ENCODE measurements at regions not wholly inside any gene's neighbourhood (a gene's known extent, or its start where the extent isn't known, plus 50 kb on each side); places are given as distances from the start of the nearest gene placed in this dataset.

DNA sequence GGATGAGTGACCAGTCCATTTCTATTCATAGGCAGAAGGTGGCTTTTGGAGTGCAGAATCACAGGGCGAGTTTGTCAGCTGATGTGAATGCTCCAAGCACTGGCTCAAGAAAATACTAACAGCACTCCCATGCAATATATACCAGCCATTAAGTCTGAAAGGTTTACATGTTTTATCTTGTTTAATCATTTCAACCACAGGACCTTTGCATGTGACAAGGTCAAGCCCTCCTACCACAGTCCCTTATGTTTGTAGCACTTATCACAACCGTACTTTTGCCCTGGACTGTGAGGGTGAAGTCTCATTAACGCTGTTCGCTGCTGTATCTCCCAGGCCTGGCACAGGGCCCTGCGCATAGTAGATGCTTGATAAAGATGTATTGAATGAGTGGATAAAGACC is 99.3 kb upstream of the PMEPA1 start:
- Histone ChIP-seq H3K36me3 (ENCODE audit: insufficient read depth, low read length) (no peaks in the 10 kb centered on the region), H3F3A (ENCODE audit: insufficient read depth, low read length) (no peaks in the 10 kb centered on the region), H3K79me2 (ENCODE audit: insufficient read depth, low read length) (no peaks in the 10 kb centered on the region), H3K9me2 (ENCODE audit: low read depth, low read length) (no peaks in the 10 kb centered on the region), H3K4me3 (ENCODE audit: low read depth, low read length, poor library complexity, severe bottlenecking) (no peak overlapping the region), H3K9me3 (ENCODE audit: low read length) (no peaks in the 10 kb centered on the region), H4K20me1 (ENCODE audit: insufficient read depth, low read length) (no peaks in the 10 kb centered on the region), H3K4me1 (ENCODE audit: insufficient read depth, low read length, severe bottlenecking) (no peaks in the 10 kb centered on the region), H3K4me2 (ENCODE audit: low read length) (no peak overlapping the region), H3K27me3 (ENCODE audit: insufficient read depth, low read length) (no peaks in the 10 kb centered on the region), H2AFZ (ENCODE audit: low read length) (no peak overlapping the region), H3K9ac (ENCODE audit: low read length) (no peak overlapping the region), H3K27ac (ENCODE audit: low read depth, low read length, poor library complexity, severe bottlenecking) (no peak overlapping the region)
- TF ChIP-seq, protein P1, sequence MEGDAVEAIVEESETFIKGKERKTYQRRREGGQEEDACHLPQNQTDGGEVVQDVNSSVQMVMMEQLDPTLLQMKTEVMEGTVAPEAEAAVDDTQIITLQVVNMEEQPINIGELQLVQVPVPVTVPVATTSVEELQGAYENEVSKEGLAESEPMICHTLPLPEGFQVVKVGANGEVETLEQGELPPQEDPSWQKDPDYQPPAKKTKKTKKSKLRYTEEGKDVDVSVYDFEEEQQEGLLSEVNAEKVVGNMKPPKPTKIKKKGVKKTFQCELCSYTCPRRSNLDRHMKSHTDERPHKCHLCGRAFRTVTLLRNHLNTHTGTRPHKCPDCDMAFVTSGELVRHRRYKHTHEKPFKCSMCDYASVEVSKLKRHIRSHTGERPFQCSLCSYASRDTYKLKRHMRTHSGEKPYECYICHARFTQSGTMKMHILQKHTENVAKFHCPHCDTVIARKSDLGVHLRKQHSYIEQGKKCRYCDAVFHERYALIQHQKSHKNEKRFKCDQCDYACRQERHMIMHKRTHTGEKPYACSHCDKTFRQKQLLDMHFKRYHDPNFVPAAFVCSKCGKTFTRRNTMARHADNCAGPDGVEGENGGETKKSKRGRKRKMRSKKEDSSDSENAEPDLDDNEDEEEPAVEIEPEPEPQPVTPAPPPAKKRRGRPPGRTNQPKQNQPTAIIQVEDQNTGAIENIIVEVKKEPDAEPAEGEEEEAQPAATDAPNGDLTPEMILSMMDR (IDR thresholded peaks at IDR 0.05; ENCODE audit: low read length), result no peak
- no peak for TF ChIP-seq EZH2 (IDR thresholded peaks at IDR 0.05; ENCODE audit: borderline replicate concordance, low read length)

DNA sequence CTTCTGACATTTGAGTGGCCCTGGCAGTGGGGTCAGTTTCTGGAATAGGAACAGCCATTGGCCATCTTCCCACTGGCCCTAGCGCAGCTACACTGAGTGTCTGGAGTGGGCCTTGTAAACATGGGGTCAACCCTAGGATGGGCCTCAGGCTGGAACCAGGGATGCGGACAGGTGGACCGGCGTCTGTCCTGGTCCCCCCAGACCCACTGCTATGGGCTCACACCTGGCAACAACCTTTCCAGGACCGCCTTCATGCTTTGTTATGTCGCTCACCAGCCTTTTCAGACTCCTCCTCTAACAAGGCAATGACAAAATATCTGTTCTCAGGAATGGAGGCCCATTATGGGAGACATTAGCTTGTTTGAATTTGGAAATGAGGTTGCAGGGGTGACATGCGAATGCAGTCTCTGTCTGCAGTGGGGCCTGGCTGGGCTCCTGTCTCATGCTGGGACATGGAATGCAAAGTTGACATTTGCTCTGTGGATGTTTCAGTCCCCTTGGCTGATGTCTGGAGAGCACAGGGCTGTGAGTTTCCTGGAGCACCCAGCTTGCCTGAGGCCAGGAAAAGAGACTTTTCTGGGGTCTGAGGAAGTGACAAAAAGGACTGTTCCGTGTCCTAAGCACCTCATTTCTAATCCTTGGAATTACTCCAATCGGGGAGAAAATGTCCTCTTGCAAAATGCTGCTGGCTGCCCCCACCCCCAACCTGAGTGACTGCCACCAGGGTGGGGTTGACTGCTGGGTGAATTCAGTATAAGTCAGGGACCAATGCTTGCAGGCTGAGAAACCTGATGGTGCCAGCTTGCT is 98.7 kb upstream of the PMEPA1 start:
- no peaks in the 10 kb centered on the region for H3K4me1 ChIP-seq (ENCODE audit: insufficient read depth, low read length, severe bottlenecking)
- H3K4me2 ChIP-seq (ENCODE audit: low read length), result no peak overlapping the region
- H3K9ac ChIP-seq (ENCODE audit: low read length), result no peak overlapping the region
- no peaks in the 10 kb centered on the region for H3K79me2 ChIP-seq (ENCODE audit: insufficient read depth, low read length)
- H3K27ac ChIP-seq (ENCODE audit: low read depth, low read length, poor library complexity, severe bottlenecking), result no peak overlapping the region
- TF ChIP-seq, protein P1 (IDR thresholded peaks at IDR 0.05; ENCODE audit: low read length), result no peak
- TF ChIP-seq EZH2 (IDR thresholded peaks at IDR 0.05; ENCODE audit: borderline replicate concordance, low read length), result no peak
- H3K27me3 ChIP-seq (ENCODE audit: insufficient read depth, low read length), result no peaks in the 10 kb centered on the region
- H3K36me3 ChIP-seq (ENCODE audit: insufficient read depth, low read length), result no peaks in the 10 kb centered on the region
- no peak overlapping the region for H3K4me3 ChIP-seq (ENCODE audit: low read depth, low read length, poor library complexity, severe bottlenecking)
- H3F3A ChIP-seq (ENCODE audit: insufficient read depth, low read length), result no peaks in the 10 kb centered on the region
- no peaks in the 10 kb centered on the region for H3K9me2 ChIP-seq (ENCODE audit: low read depth, low read length)
- no peaks in the 10 kb centered on the region for H3K9me3 ChIP-seq (ENCODE audit: low read length)
- H4K20me1 ChIP-seq (ENCODE audit: insufficient read depth, low read length), result no peaks in the 10 kb centered on the region
- H2AFZ ChIP-seq (ENCODE audit: low read length), result no peak overlapping the region

DNA sequence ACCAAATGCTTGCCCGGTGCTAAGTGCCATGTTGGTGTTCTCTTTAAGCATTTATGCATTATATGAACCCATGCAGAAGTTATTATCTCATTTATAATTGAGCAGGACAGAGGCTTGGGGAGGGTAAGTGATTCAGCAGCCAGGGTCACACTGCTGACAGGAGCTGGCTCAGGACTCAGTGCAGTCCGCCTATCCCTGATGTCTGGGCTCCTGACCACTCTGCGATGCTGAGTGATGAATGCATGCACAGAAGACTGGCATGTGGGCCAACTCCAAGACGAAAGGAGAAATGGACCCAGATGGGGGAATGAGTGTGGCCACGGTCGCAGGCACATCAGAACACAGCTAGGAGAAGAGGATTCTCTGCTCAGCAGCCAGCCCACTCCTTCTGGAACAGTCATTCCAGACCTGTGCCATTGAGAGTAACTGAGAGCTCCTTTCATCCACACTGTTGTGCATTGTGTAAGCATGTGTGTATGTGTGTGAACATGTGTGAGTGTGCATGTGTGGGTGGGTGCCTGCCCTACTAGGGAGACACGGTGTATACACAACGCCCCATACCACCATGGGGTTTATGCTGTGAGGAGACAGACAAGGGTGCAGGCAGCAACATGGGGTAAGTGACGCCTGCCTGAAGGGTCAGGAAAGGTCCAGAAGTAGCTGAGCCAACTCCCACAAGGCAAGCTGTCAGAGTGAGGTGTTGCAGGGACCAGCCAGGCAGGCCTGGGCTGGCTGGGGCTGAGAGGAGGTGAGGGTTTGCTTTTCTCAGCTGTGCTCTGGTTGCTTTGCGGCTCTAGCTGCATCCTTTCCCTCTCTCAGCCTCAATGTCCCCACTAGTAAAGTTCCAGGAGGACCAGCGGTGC is 97.8 kb upstream of the PMEPA1 start:
- no peaks in the 10 kb centered on the region for H3K27me3 ChIP-seq (ENCODE audit: insufficient read depth, low read length)

More for the DNA sequence above, 97.8 kb upstream of the PMEPA1 start:
- Histone ChIP-seq H3F3A (ENCODE audit: insufficient read depth, low read length) (no peaks in the 10 kb centered on the region), H3K9me3 (ENCODE audit: low read length) (no peaks in the 10 kb centered on the region), H3K4me2 (ENCODE audit: low read length) (no peak overlapping the region), H4K20me1 (ENCODE audit: insufficient read depth, low read length) (no peaks in the 10 kb centered on the region), H3K36me3 (ENCODE audit: insufficient read depth, low read length) (no peaks in the 10 kb centered on the region), H2AFZ (ENCODE audit: low read length) (no peak overlapping the region), H3K9me2 (ENCODE audit: low read depth, low read length) (no peaks in the 10 kb centered on the region), H3K79me2 (ENCODE audit: insufficient read depth, low read length) (no peaks in the 10 kb centered on the region), H3K4me3 (ENCODE audit: low read depth, low read length, poor library complexity, severe bottlenecking) (no peak overlapping the region), H3K27ac (ENCODE audit: low read depth, low read length, poor library complexity, severe bottlenecking) (no peak overlapping the region), H3K4me1 (ENCODE audit: insufficient read depth, low read length, severe bottlenecking) (no peaks in the 10 kb centered on the region), H3K9ac (ENCODE audit: low read length) (no peak overlapping the region)
- no peak for TF ChIP-seq EZH2 (IDR thresholded peaks at IDR 0.05; ENCODE audit: borderline replicate concordance, low read length)
- TF ChIP-seq, protein P1 (IDR thresholded peaks at IDR 0.05; ENCODE audit: low read length), result no peak

Data from OCI-LY1 (cell line).